Endodermal cell (in vitro differentiated cells): ENCODE measurements at regions not wholly inside any gene's neighbourhood (a gene's known extent, or its start where the extent isn't known, plus 50 kb on each side); places are given as distances from the start of the nearest gene placed in this dataset.

Source experiments
- DNase-seq: peaks from one replicate; pipeline ENCODE4 v3.0.0-alpha.2; 2017
- H3K27ac ChIP-seq: 2 replicates; pipeline ENCODE4 v1.5.1; 2013; ENCODE audit warnings: mild to moderate bottlenecking, low read depth, low read length, moderate library complexity
- H3K27me3 ChIP-seq: 2 replicates; pipeline ENCODE4 v1.6.1; 2013; ENCODE audit warnings: mild to moderate bottlenecking, low read length, moderate library complexity; ENCODE audit not compliant: insufficient read depth, control insufficient read depth, poor library complexity, severe bottlenecking
- H3K36me3 ChIP-seq: 2 replicates; pipeline ENCODE4 v1.7.0; 2013; ENCODE audit warnings: mild to moderate bottlenecking, low read length, moderate library complexity; ENCODE audit not compliant: control insufficient read depth, insufficient read depth
- H3K4me1 ChIP-seq: one replicate; pipeline ENCODE4 v1.7.0; 2013; ENCODE audit warnings: low read length; ENCODE audit not compliant: control insufficient read depth, insufficient read depth
- H3K4me3 ChIP-seq: 2 replicates; pipeline ENCODE4 v1.5.1; 2013; ENCODE audit warnings: mild to moderate bottlenecking, low read length, moderate library complexity
- H3K9ac ChIP-seq: 2 replicates; pipeline ENCODE4 v1.6.1; 2013; ENCODE audit warnings: mild to moderate bottlenecking, low read length, moderate library complexity; ENCODE audit not compliant: poor library complexity, severe bottlenecking; ENCODE audit errors: extremely low read depth
- H3K9me3 ChIP-seq: 2 replicates; pipeline ENCODE4 v1.6.1; 2013; ENCODE audit warnings: mild to moderate bottlenecking, low read length, moderate library complexity; ENCODE audit not compliant: control insufficient read depth
- H3K27ac Mint-ChIP-seq: 2 replicates; pipeline ENCODE4 v1.8.0; 2020; ENCODE audit warnings: mixed read lengths
- H3K27me3 Mint-ChIP-seq: 2 replicates; pipeline ENCODE4 v1.8.0; 2021; ENCODE audit warnings: mild to moderate bottlenecking, mixed read lengths; ENCODE audit not compliant: insufficient read depth
- H3K36me3 Mint-ChIP-seq: 2 replicates; pipeline ENCODE4 v1.8.0; 2020; ENCODE audit warnings: low read depth, mixed read lengths
- H3K4me1 Mint-ChIP-seq: 2 replicates; pipeline ENCODE4 v1.8.0; 2020; ENCODE audit warnings: mixed read lengths
- H3K4me3 Mint-ChIP-seq: 2 replicates; pipeline ENCODE4 v1.8.0; 2020; ENCODE audit warnings: mild to moderate bottlenecking, moderate library complexity, mixed read lengths
- H3K9me3 Mint-ChIP-seq: 2 replicates; pipeline ENCODE4 v1.8.0; 2020; ENCODE audit warnings: mild to moderate bottlenecking, mixed read lengths
- CTCF ChIP-seq: fragments of 200-600 bp; sonication (generic); conservative IDR thresholded peaks from 2 replicates; pipeline ENCODE4 v1.5.0; 2021; ENCODE audit warnings: antibody characterized with exemption, mild to moderate bottlenecking
- WGBS, 2 experiments: methylation state at CpG; one replicate each; pipeline versions ENCODE4 v1.1.5 to v1.1.7; 2013; ENCODE audit warnings: missing lambda C conversion rate in 2 of 2, mixed read lengths in 1 of 2; ENCODE audit not compliant: insufficient coverage in 1 of 2, insufficient read length in 1 of 2; 5-methylcytosine and 5-hydroxymethylcytosine counted together

GRCh38 chr10:2851566-2851965 is 215.8 kb upstream of the PFKP start:
- Histone ChIP-seq H3K4me3 (no peak overlapping the region), H3K27me3 (no peaks in the 10 kb centered on the region), H3K27ac (no peak overlapping the region), H3K9ac (no peak overlapping the region), H3K36me3 (no peaks in the 10 kb centered on the region), H3K4me1 (no peaks in the 10 kb centered on the region), H3K9me3 (no peaks in the 10 kb centered on the region)
- Mint-ChIP-seq H3K27ac (no peak overlapping the region), H3K27me3 (no peaks in the 10 kb centered on the region), H3K4me1 (peaks cover 10% of the 10 kb centered on the region), H3K36me3 (no peaks in the 10 kb centered on the region), H3K9me3 (no peaks in the 10 kb centered on the region), H3K4me3 (no peak overlapping the region)
- DNase-seq, result no peak
- no peak for TF ChIP-seq CTCF
- 79 to 88% methylated on average over 2 to 3 of the region's 3 CpGs for WGBS, 2 experiments

GRCh38 chr10:2850202-2850601 is 217.1 kb upstream of the PFKP start:
- H3K4me3 Mint-ChIP-seq, result no peak overlapping the region
- Histone ChIP-seq H3K4me1 (no peaks in the 10 kb centered on the region), H3K36me3 (no peaks in the 10 kb centered on the region), H3K9me3 (no peaks in the 10 kb centered on the region), H3K27ac (no peak overlapping the region), H3K4me3 (no peak overlapping the region), H3K27me3 (no peaks in the 10 kb centered on the region), H3K9ac (no peak overlapping the region)
- no peak overlapping the region for H3K27ac Mint-ChIP-seq
- WGBS, 2 experiments, result 96 to 100% methylated on average over 2 to 5 of the region's 5 CpGs
- H3K27me3 Mint-ChIP-seq, result no peaks in the 10 kb centered on the region
- DNase-seq, result no peak
- TF ChIP-seq CTCF, result no peak
- H3K9me3 Mint-ChIP-seq, result no peaks in the 10 kb centered on the region
- H3K4me1 Mint-ChIP-seq, result peaks cover 10% of the 10 kb centered on the region
- H3K36me3 Mint-ChIP-seq, result no peaks in the 10 kb centered on the region

- Mint-ChIP-seq H3K27me3 (peaks cover 5% of the 10 kb centered on the region), H3K4me3 (no peak overlapping the region), H3K9me3 (peaks cover 3% of the 10 kb centered on the region), H3K36me3 (no peaks in the 10 kb centered on the region), H3K27ac (no peak overlapping the region), H3K4me1 (no peaks in the 10 kb centered on the region)
- Histone ChIP-seq H3K27me3 (no peaks in the 10 kb centered on the region), H3K27ac (no peak overlapping the region), H3K36me3 (no peaks in the 10 kb centered on the region), H3K9ac (no peak overlapping the region), H3K4me1 (no peaks in the 10 kb centered on the region), H3K9me3 (no peaks in the 10 kb centered on the region), H3K4me3 (no peak overlapping the region)
- no peak for DNase-seq
- no peak for TF ChIP-seq CTCF
- 87 to 98% methylated on average over 5 of the region's 5 CpGs for WGBS, 2 experiments
These were observed 222.4 kb upstream of the PFKP start for GRCh38 chr10:2844925-2845324.
